Esophagus (tissue), 2 donors: ENCODE measurements at regions not wholly inside any gene's neighbourhood (a gene's known extent, or its start where the extent isn't known, plus 50 kb on each side); places are given as distances from the start of the nearest gene placed in this dataset.
"Not testable (repeated sequence)": the region's sequence is repeated elsewhere in the genome, so short reads cannot be mapped to it uniquely, and the experiment has no call there.

Experiments used
- H3K27ac ChIP-seq, 2 donors: one replicate each; pipeline ENCODE4 v1.5.1; 2013; ENCODE audit warnings: low read depth in 2 of 2, mild to moderate bottlenecking in 2 of 2, inconsistent platforms in 1 of 2, low read length in 1 of 2, moderate library complexity in 1 of 2
- H3K27me3 ChIP-seq, 2 donors: one replicate each; pipeline ENCODE4 v1.6.1; 2013; ENCODE audit warnings: low read length in 2 of 2, control low read depth in 1 of 2, mild to moderate bottlenecking in 1 of 2; ENCODE audit not compliant: insufficient read depth in 2 of 2, control insufficient read depth in 1 of 2
- H3K36me3 ChIP-seq, 2 donors: one replicate each; pipeline ENCODE4 v1.6.1; 2013; ENCODE audit warnings: low read length in 1 of 2; ENCODE audit not compliant: control insufficient read depth in 2 of 2, insufficient read depth in 2 of 2
- H3K4me1 ChIP-seq, 2 donors: one replicate each; pipeline ENCODE4 v1.6.1; 2013; ENCODE audit warnings: low read length in 1 of 2; ENCODE audit not compliant: control insufficient read depth in 2 of 2, insufficient read depth in 2 of 2
- H3K4me3 ChIP-seq, 2 donors: one replicate each; pipeline ENCODE4 v1.5.1; 2013; ENCODE audit warnings: low read length in 2 of 2, mild to moderate bottlenecking in 2 of 2, low read depth in 1 of 2, moderate library complexity in 1 of 2
- H3K9me3 ChIP-seq, 2 donors: one replicate each; pipeline ENCODE4 v1.6.1; 2013; ENCODE audit warnings: mild to moderate bottlenecking in 2 of 2, low read depth in 1 of 2, low read length in 1 of 2, moderate library complexity in 1 of 2; ENCODE audit not compliant: control insufficient read depth in 2 of 2, insufficient read depth in 1 of 2
- WGBS, 2 donors: extraction: QIAGEN DNeasy Blood & Tissue Kit; methylation state at CpG; one replicate each; pipeline ENCODE4 v1.1.7; 2013; 5-methylcytosine and 5-hydroxymethylcytosine counted together
- donor health status: healthy with polysubstance abuse.
- donor health status: Bipolar disorder and iron deficiency.

DNA sequence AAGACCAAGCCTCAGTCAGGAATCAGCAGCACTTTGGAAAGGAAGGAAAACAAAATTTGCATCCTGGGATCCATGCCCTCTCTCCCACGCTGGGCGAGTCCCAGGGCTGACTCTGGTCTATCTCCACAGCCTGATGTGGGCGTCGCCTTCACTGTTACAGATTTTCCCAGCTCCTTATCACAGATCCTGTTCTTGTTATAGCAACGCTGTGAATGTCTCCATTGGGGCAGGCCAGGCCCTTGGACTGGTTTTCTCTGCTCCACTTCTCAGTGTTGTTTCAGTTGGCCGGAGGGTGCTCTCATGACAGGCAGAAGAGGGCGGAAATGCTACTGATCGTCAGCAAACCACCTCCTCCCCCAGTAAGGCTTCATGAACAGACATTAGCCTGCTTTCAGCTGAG, 127.9 kb upstream of the CDH11 start:
- Histone ChIP-seq H3K4me1 (no peaks in the 10 kb centered on the region), H3K27ac (no peak overlapping the region), H3K9me3 (peaks cover 0 to 2% of the 10 kb centered on the region in 2 donors), H3K27me3 (no peaks in the 10 kb centered on the region), H3K4me3 (no peak overlapping the region), H3K36me3 (no peaks in the 10 kb centered on the region)
- 52 to 57% methylated on average over 8 of the region's 8 CpGs for WGBS, 2 donors

DNA sequence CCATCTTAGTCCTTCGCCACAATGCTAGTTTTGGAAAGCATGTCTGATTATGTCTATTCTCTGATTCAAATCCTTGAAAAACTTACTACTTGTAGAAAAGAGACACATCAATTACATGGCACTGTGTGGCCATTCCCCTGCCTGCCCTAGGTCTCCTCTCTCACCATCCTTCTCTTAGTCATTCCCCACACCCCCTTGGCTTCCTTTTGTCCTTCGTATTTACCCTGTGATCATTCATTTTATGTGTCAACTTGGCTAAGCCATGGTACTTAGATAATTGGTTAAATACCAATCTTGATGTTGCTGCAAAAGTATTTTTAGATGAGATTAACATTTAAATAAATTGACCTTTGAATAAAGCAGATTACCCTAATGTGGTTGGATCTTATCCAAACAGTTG, 122.9 kb upstream of the CDH11 start:
- Histone ChIP-seq H3K27ac (no peak overlapping the region), H3K27me3 (no peaks in the 10 kb centered on the region), H3K36me3 (no peaks in the 10 kb centered on the region), H3K4me1 (no peaks in the 10 kb centered on the region), H3K9me3 (peaks cover 0 to 2% of the 10 kb centered on the region in 2 donors), H3K4me3 (no peak overlapping the region)
- 39 to 46% methylated on average over 2 of the region's 2 CpGs for WGBS, 2 donors

DNA sequence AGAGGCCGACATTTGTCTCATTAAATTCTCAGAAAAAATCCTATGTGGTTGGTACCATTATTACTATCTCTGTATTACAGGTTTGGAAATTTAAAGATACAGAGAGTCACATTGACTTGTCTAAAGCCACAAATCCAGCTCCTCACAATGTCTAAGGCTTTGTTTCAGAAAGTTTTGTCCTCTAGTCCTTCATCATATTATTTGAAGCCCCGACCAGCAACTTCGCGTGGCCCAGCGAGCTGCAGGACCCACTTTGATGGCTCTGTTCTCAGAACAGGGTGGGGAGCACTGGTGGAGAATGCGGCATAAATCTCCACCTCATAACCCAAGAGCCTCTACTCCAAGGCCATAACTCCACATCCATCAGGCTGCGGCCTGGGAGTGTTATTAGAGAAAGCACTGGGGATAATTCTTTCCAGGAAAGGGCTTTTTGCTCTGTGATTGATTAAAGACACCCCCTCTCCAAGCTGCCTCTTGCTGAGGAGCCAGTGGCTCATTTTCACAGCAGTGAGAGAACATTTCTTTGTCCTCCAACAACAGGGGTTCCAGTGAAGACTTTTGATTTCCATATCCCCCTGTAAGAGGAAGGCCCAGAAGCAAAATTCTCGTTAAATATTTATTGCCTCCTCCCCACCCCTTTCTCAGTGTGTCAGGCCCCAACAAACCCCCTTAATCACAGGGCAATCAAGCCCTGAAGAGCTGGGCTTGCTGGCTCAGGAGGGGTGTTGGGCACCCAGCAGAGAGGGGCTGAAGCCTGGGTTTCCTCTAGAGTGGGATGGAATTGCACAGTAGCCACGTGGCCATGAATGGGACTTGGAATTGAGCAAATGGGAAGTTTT, 113.7 kb upstream of the CDH11 start:
- WGBS, 2 donors = 80 to 82% methylated on average over 9 of the region's 9 CpGs

DNA sequence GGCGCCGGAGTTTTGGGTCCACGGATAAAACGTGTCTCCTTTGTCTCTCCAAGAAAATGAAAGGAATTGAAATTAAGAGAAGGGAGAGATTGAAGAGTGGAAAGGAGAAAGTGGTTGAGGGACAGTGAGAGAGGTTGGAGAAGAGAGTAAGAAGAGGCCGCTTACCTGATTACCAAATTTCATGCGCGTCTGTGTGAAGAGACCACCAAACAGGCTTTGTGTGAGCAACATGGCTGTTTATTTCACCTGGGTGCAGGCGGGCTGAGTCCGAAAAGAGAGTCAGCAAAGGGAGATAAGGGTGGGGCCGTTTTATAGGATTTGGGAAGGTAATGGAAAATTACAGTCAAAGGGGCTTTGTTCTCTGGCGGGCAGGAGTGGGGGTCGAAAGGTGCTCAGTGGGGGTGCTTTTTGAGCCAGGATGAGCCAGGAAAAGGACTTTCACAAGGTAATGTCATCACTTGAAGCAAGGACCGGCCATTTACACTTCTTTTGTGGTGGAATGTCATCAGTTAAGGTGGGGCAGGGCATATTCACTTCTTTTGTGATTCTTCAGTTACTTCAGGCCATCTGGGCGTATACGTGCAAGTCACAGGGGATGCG, 113.0 kb upstream of the CDH11 start:
- 86 to 90% methylated on average over 15 to 16 of the region's 16 CpGs for WGBS, 2 donors
- not testable (repeated sequence) for H3K36me3 ChIP-seq

More for the DNA sequence above, 113.7 kb upstream of the CDH11 start:
- no peaks in the 10 kb centered on the region for H3K9me3 ChIP-seq
- no peak overlapping the region for H3K27ac ChIP-seq
- H3K4me1 ChIP-seq = no peaks in the 10 kb centered on the region
- no peaks in the 10 kb centered on the region for H3K27me3 ChIP-seq
- H3K36me3 ChIP-seq = no peaks in the 10 kb centered on the region
- H3K4me3 ChIP-seq = no peak overlapping the region

DNA sequence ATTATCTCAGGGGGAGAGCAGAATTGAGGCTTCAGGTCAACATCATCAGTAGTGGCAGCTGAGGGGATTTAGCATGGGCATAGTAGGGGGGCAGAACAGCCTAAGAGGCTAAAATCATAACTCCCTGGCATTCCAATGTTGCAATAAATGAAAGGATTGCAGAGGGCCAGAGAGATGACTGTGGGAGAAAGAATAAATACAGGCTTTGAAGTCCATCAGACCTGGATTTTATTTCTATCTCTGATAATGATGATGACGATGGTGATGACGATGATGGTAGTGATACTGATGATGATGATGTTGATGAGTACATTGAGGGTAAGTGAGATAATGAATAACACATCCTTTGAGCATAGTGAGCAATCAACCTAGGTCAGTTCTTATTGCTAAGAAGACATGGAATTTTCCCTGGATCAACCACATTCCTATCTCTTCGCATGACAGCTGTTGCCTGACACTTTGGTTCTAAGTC, 107.4 kb upstream of the CDH11 start:
- Histone ChIP-seq H3K4me3 (no peak overlapping the region), H3K9me3 (no peaks in the 10 kb centered on the region), H3K36me3 (no peaks in the 10 kb centered on the region), H3K27me3 (no peaks in the 10 kb centered on the region), H3K27ac (no peak overlapping the region), H3K4me1 (no peaks in the 10 kb centered on the region)
- 91 to 94% methylated on average over 3 of the region's 3 CpGs for WGBS, 2 donors

More for the DNA sequence above, 113.0 kb upstream of the CDH11 start:
- H3K4me1 ChIP-seq, H3K27ac ChIP-seq, H3K9me3 ChIP-seq, H3K27me3 ChIP-seq, H3K4me3 ChIP-seq: not testable (repeated sequence)

DNA sequence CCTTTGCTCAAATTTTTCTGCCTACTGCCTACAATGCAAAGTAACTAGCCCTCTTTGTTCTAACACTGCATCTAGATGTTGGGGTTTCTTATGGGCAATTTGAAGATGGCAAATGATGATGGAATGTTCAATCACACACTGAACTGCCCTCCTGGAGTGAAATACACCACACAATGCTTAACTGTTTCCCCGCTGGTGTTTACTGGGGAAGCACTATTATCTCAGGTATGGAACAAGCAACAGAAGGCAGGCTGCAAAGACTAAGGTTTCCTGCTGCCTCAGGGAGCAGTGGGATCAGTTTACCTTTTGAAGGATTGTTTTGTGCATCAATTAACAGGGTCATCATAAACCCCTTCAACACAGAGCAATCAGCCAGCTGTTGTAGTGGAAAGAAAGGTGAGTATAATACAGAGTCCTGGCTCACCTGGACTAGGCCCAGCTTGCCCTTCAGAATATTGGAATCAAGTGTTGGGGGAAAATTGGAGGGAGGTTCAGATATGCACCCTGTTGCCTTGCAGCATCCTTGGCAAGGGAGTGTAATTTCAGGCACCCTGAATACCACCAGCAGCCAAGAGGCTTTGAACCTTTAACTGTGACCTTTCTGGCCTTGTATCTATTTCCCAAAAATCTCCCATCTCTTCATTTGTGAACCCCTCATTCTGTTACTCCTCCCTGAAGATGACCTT, 105.4 kb upstream of the CDH11 start:
- Histone ChIP-seq H3K9me3 (no peaks in the 10 kb centered on the region), H3K4me3 (no peak overlapping the region), H3K27ac (no peak overlapping the region), H3K27me3 (no peaks in the 10 kb centered on the region), H3K36me3 (no peaks in the 10 kb centered on the region), H3K4me1 (no peaks in the 10 kb centered on the region)
- 84 to 98% methylated on average over 1 of the region's 1 CpG for WGBS, 2 donors

DNA sequence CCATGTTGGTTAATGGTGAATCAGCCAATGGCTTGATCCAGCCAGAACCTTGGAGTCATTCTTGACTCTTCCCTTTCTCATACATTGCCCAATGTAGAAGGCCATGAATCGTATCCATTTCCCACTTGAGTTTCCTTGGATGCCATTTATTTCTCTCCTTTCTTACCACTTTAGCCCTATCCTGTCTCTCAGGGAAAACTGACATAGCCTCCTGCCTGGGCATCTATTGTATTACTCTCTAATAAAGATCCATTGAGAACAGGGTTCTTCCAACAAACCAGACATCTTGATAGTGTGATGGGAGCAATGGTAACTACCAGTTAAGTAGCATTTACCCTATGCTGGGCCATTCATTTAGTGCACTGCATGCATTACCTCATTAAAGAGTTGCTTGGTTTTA, 104.2 kb upstream of the CDH11 start:
- Histone ChIP-seq H3K27me3 (no peaks in the 10 kb centered on the region), H3K4me3 (no peak overlapping the region), H3K9me3 (no peaks in the 10 kb centered on the region), H3K36me3 (no peaks in the 10 kb centered on the region), H3K4me1 (no peaks in the 10 kb centered on the region), H3K27ac (no peak overlapping the region)
- 83 to 92% methylated on average over 1 of the region's 1 CpG for WGBS, 2 donors

DNA sequence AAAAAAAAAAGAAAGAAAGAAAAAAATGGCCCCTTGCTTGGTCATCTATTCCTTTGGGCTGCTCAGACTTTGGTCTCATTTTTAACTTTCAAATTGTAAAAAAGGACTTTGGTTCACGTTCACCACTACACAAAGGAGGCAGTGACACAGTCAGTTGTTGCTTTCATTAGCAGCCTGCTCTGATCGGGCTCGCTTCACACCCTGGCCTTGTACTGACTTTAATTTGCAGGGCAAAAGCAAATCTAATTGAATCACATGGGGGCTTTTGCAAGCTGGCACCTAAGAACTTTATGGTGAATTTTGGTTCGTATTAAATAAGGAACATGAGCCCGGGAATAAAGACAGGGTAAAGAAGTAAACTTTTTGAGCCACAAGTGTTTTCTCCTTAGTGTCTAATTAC, 103.6 kb upstream of the CDH11 start:
- 81 to 86% methylated on average over 5 of the region's 5 CpGs for WGBS, 2 donors
- Histone ChIP-seq H3K36me3 (no peaks in the 10 kb centered on the region), H3K9me3 (no peaks in the 10 kb centered on the region), H3K27ac (no peak overlapping the region), H3K4me3 (no peak overlapping the region), H3K4me1 (no peaks in the 10 kb centered on the region), H3K27me3 (no peaks in the 10 kb centered on the region)

DNA sequence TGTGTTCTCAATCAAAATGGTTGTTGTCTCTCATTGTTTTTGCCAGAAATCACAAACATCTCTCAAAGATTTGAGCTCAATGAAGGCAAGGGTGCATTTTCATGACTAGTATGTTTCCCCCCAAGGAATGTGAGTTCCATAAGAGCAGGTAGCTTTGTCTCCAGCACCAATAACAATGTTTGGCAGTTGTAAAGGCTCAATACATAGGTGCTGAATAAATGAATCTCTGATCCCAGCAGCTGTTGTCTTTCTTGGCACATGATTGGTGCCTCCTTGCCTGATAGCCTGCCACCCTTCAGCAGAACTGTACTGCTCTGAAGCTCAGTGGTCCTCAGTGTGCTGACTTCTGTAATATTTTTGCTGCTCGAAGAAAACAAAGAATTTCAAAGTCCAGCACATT, 103.1 kb upstream of the CDH11 start:
- no peak overlapping the region for H3K4me3 ChIP-seq
- 56 to 71% methylated on average over 1 of the region's 1 CpG for WGBS, 2 donors
- H3K27me3 ChIP-seq = no peaks in the 10 kb centered on the region
- H3K27ac ChIP-seq = no peak overlapping the region
- H3K9me3 ChIP-seq = no peaks in the 10 kb centered on the region
- no peaks in the 10 kb centered on the region for H3K4me1 ChIP-seq
- H3K36me3 ChIP-seq = no peaks in the 10 kb centered on the region
